IMR-90 (cell line): ENCODE measurements at regions not wholly inside any gene's neighbourhood (a gene's known extent, or its start where the extent isn't known, plus 50 kb on each side); places are given as distances from the start of the nearest gene placed in this dataset.
"Not testable (repeated sequence)": the region's sequence is repeated elsewhere in the genome, so short reads cannot be mapped to it uniquely, and the experiment has no call there.

Source experiments
- BHLHE40 ChIP-seq: fragments of 150-350 bp; IDR thresholded peaks from 2 replicates; pipeline ENCODE4 v1.6.1; 2016; ENCODE audit warnings: mild to moderate bottlenecking, low read depth, low read length
- CEBPB ChIP-seq: IDR thresholded peaks from 2 replicates; pipeline ENCODE4 v1.6.1; 2012; ENCODE audit warnings: low read depth, low read length, improper control_type of control experiment
- CHD1 ChIP-seq: IDR thresholded peaks from 2 replicates; pipeline ENCODE4 v1.6.1; 2012; ENCODE audit warnings: low read depth, low read length, improper control_type of control experiment
- CTCF ChIP-seq: conservative IDR thresholded peaks from 2 replicates; pipeline ENCODE4 v1.5.1; 2012; ENCODE audit warnings: mild to moderate bottlenecking, low read depth, low read length, improper control_type of control experiment
- ELK1 ChIP-seq: fragments of 150-350 bp; IDR thresholded peaks from 2 replicates; pipeline ENCODE4 v1.6.1; 2016; ENCODE audit warnings: low read depth, mild to moderate bottlenecking, low read length, moderate library complexity, borderline replicate concordance
- MAFK ChIP-seq: IDR thresholded peaks from 2 replicates; pipeline ENCODE4 v1.6.1; 2012; ENCODE audit warnings: low read depth, low read length, improper control_type of control experiment
- MAZ ChIP-seq: IDR thresholded peaks from 2 replicates; pipeline ENCODE4 v1.6.1; 2012; ENCODE audit warnings: low read depth, mild to moderate bottlenecking, low read length, improper control_type of control experiment, moderate library complexity, borderline replicate concordance
- MXI1 ChIP-seq: IDR thresholded peaks from 2 replicates; pipeline ENCODE4 v1.6.1; 2012; ENCODE audit warnings: low read depth, mild to moderate bottlenecking, low read length, moderate library complexity, borderline replicate concordance
- POLR2A ChIP-seq: IDR thresholded peaks from 2 replicates; pipeline ENCODE4 v1.6.1; 2012; ENCODE audit warnings: mild to moderate bottlenecking, low read depth, low read length
- RAD21 ChIP-seq: IDR thresholded peaks from 2 replicates; pipeline ENCODE4 v1.6.1; 2012; ENCODE audit warnings: low read length, improper control_type of control experiment
- RCOR1 ChIP-seq: IDR thresholded peaks from 2 replicates; pipeline ENCODE4 v1.6.1; 2012; ENCODE audit warnings: mild to moderate bottlenecking, low read length, improper control_type of control experiment; ENCODE audit not compliant: insufficient replicate concordance
- RFX5 ChIP-seq: IDR thresholded peaks from 2 replicates; pipeline ENCODE4 v1.8.0; 2012; ENCODE audit warnings: low read depth, mild to moderate bottlenecking, low read length, moderate library complexity
- SMC3 ChIP-seq: fragments of 150-350 bp; IDR thresholded peaks from 2 replicates; pipeline ENCODE4 v1.6.1; 2016; ENCODE audit warnings: low read depth, mild to moderate bottlenecking, antibody characterized with exemption, low read length, moderate library complexity
- USF2 ChIP-seq: fragments of 150-350 bp; IDR thresholded peaks from 2 replicates; pipeline ENCODE4 v1.6.1; 2017; ENCODE audit warnings: mild to moderate bottlenecking, antibody characterized with exemption, low read length, low read depth

GRCh38 chr2:37744961-37745360, 73.5 kb upstream of the CDC42EP3 start:
- not testable (repeated sequence) for TF ChIP-seq RAD21, CTCF, RFX5, POLR2A, MAZ, MXI1, SMC3, USF2, CEBPB, MAFK, CHD1, RCOR1, ELK1, BHLHE40
